Astrocyte (in vitro differentiated cells and primary cell): ENCODE measurements at regions not wholly inside any gene's neighbourhood (a gene's known extent, or its start where the extent isn't known, plus 50 kb on each side); places are given as distances from the start of the nearest gene placed in this dataset.
A peak's percentile ranks its signal among the peaks of the same experiment; 100 is the strongest.

Source experiments
- DNase-seq: peaks from one replicate; pipeline ENCODE4 v3.0.0-alpha.2; 2010; ENCODE audit warnings: low read depth
- FAIRE-seq: peaks from 2 replicates; lab custom pipeline; 2011; peaks lifted over from hg19 to GRCh38; lab: Jason Lieb, UNC
- H2AFZ ChIP-seq: 2 replicates; pipeline ENCODE4 v1.6.0; 2012; ENCODE audit warnings: low read depth, low read length, inconsistent platforms
- H3K27ac ChIP-seq: 2 replicates; pipeline ENCODE4 v1.5.1; 2011; ENCODE audit warnings: low read depth, low read length, inconsistent platforms
- H3K27me3 ChIP-seq: 2 replicates; pipeline ENCODE4 v1.6.0; 2011; ENCODE audit warnings: low read length, inconsistent platforms; ENCODE audit not compliant: insufficient read depth
- H3K36me3 ChIP-seq: 2 replicates; pipeline ENCODE4 v1.5.1; 2011; ENCODE audit warnings: low read length, inconsistent platforms; ENCODE audit not compliant: insufficient read depth
- H3K4me1 ChIP-seq: 2 replicates; pipeline ENCODE4 v1.5.1; 2011; ENCODE audit warnings: low read length, inconsistent platforms; ENCODE audit not compliant: insufficient read depth
- H3K4me2 ChIP-seq: 2 replicates; pipeline ENCODE4 v1.6.0; 2012; ENCODE audit warnings: low read length, inconsistent platforms
- H3K4me3 ChIP-seq: 2 replicates; pipeline ENCODE4 v1.5.1; 2011; ENCODE audit warnings: low read depth, mild to moderate bottlenecking, low read length, inconsistent platforms; ENCODE audit not compliant: insufficient read depth
- H3K79me2 ChIP-seq: 2 replicates; pipeline ENCODE4 v1.6.0; 2012; ENCODE audit warnings: mild to moderate bottlenecking, low read length, inconsistent platforms; ENCODE audit not compliant: insufficient read depth
- H3K9ac ChIP-seq: 2 replicates; pipeline ENCODE4 v1.6.0; 2012; ENCODE audit warnings: mild to moderate bottlenecking, low read length, inconsistent platforms
- H3K9me3 ChIP-seq: 2 replicates; pipeline ENCODE4 v1.5.1; 2012; ENCODE audit warnings: low read depth, mild to moderate bottlenecking, low read length, inconsistent platforms; ENCODE audit not compliant: insufficient read depth
- H4K20me1 ChIP-seq: 2 replicates; pipeline ENCODE4 v1.6.0; 2012; ENCODE audit warnings: low read length, inconsistent platforms; ENCODE audit not compliant: insufficient read depth
- H3K27ac Mint-ChIP-seq: one replicate; pipeline ENCODE4 v1.8.0; 2021; ENCODE audit warnings: mild to moderate bottlenecking, mixed read lengths; ENCODE audit not compliant: unreplicated experiment
- H3K27me3 Mint-ChIP-seq: one replicate; pipeline ENCODE4 v1.8.0; 2021; ENCODE audit warnings: low read depth, mixed read lengths; ENCODE audit not compliant: unreplicated experiment
- H3K36me3 Mint-ChIP-seq: one replicate; pipeline ENCODE4 v1.8.0; 2021; ENCODE audit warnings: low read depth, mixed read lengths; ENCODE audit not compliant: unreplicated experiment
- H3K4me1 Mint-ChIP-seq: one replicate; pipeline ENCODE4 v1.8.0; 2021; ENCODE audit warnings: low read depth, mixed read lengths; ENCODE audit not compliant: unreplicated experiment
- H3K4me3 Mint-ChIP-seq: one replicate; pipeline ENCODE4 v1.8.0; 2021; ENCODE audit warnings: mild to moderate bottlenecking, moderate library complexity, mixed read lengths; ENCODE audit not compliant: unreplicated experiment
- H3K9me3 Mint-ChIP-seq: one replicate; pipeline ENCODE4 v1.8.0; 2021; ENCODE audit warnings: mild to moderate bottlenecking, mixed read lengths; ENCODE audit not compliant: unreplicated experiment
- CTCF ChIP-seq: IDR thresholded peaks from 2 replicates; pipeline ENCODE4 v1.5.1; 2011; ENCODE audit warnings: low read depth, mild to moderate bottlenecking, inconsistent platforms, low read length, moderate library complexity; ENCODE audit not compliant: insufficient read depth
- EZH2 ChIP-seq: IDR thresholded peaks from 2 replicates; pipeline ENCODE4 v1.6.1; 2012; ENCODE audit warnings: mild to moderate bottlenecking, low read length, inconsistent platforms; ENCODE audit not compliant: insufficient read depth

- no peak overlapping the region for H3K4me2 ChIP-seq
- H3K27me3 ChIP-seq, result peaks cover 7% of the 10 kb centered on the region
- Mint-ChIP-seq H3K27me3 (peaks cover 11% of the 10 kb centered on the region), H3K36me3 (no peaks in the 10 kb centered on the region), H3K9me3 (peaks cover 4% of the 10 kb centered on the region), H3K4me3 (no peak overlapping the region), H3K4me1 (peaks cover under 1% of the 10 kb centered on the region), H3K27ac (no peak overlapping the region)
- no peaks in the 10 kb centered on the region for H3K4me1 ChIP-seq
- no peaks in the 10 kb centered on the region for H4K20me1 ChIP-seq
- peaks cover 2% of the 10 kb centered on the region for H3K9me3 ChIP-seq
- DNase-seq (no peak), FAIRE-seq (no peak)
- no peak overlapping the region for H3K27ac ChIP-seq
- no peaks in the 10 kb centered on the region for H3K79me2 ChIP-seq
- no peaks in the 10 kb centered on the region for H3K36me3 ChIP-seq
- no peak overlapping the region for H3K4me3 ChIP-seq
- no peak overlapping the region for H3K9ac ChIP-seq
- no peak overlapping the region for H2AFZ ChIP-seq
- TF ChIP-seq EZH2 (no peak), CTCF (no peak)
Observed at GRCh38 chr9:38240051-38240450, 152.5 kb upstream of the ALDH1B1 start.

- Histone ChIP-seq H3K36me3 (no peaks in the 10 kb centered on the region), H3K9me3 (peaks cover 2% of the 10 kb centered on the region), H2AFZ (no peak overlapping the region), H4K20me1 (no peaks in the 10 kb centered on the region), H3K4me1 (no peaks in the 10 kb centered on the region), H3K4me2 (no peak overlapping the region), H3K79me2 (no peaks in the 10 kb centered on the region), H3K9ac (no peak overlapping the region), H3K27me3 (peaks cover 22% of the 10 kb centered on the region), H3K4me3 (no peak overlapping the region), H3K27ac (no peak overlapping the region)
- peaks cover 5% of the 10 kb centered on the region for H3K9me3 Mint-ChIP-seq
- H3K4me3 Mint-ChIP-seq, result no peak overlapping the region
- FAIRE-seq (no peak), DNase-seq (no peak)
- peaks cover 10% of the 10 kb centered on the region for H3K4me1 Mint-ChIP-seq
- no peak overlapping the region for H3K27ac Mint-ChIP-seq
- H3K36me3 Mint-ChIP-seq, result no peaks in the 10 kb centered on the region
- H3K27me3 Mint-ChIP-seq, result peaks cover 20% of the 10 kb centered on the region
- TF ChIP-seq EZH2 (no peak), CTCF (no peak)
Observed at GRCh38 chr9:38235244-38235643, 157.3 kb upstream of the ALDH1B1 start.

GRCh38 chr9:38234479-38235170, 157.9 kb upstream of the ALDH1B1 start:
- peak overlapping the region; percentile 0 for H3K27ac Mint-ChIP-seq
- no peak overlapping the region for H3K4me2 ChIP-seq
- no peak overlapping the region for H3K4me3 Mint-ChIP-seq
- DNase-seq (no peak), FAIRE-seq (no peak)
- H3K4me3 ChIP-seq, result no peak overlapping the region
- no peaks in the 10 kb centered on the region for H3K36me3 Mint-ChIP-seq
- peaks cover 2% of the 10 kb centered on the region for H3K9me3 ChIP-seq
- H3K79me2 ChIP-seq, result no peaks in the 10 kb centered on the region
- H3K4me1 ChIP-seq, result no peaks in the 10 kb centered on the region
- H2AFZ ChIP-seq, result no peak overlapping the region
- peaks cover 2% of the 10 kb centered on the region for H3K9me3 Mint-ChIP-seq
- peaks cover 23% of the 10 kb centered on the region for H3K27me3 ChIP-seq
- H3K9ac ChIP-seq, result no peak overlapping the region
- no peaks in the 10 kb centered on the region for H3K36me3 ChIP-seq
- TF ChIP-seq CTCF (no peak), EZH2 (no peak)
- H4K20me1 ChIP-seq, result no peaks in the 10 kb centered on the region
- no peak overlapping the region for H3K27ac ChIP-seq
- H3K4me1 Mint-ChIP-seq, result peaks cover 17% of the 10 kb centered on the region
- peaks cover 20% of the 10 kb centered on the region for H3K27me3 Mint-ChIP-seq
